Duodenal mucosa (tissue), 2 donors: ENCODE measurements at regions not wholly inside any gene's neighbourhood (a gene's known extent, or its start where the extent isn't known, plus 50 kb on each side); places are given as distances from the start of the nearest gene placed in this dataset.

ENCODE experiments used
- H3K27ac ChIP-seq: one replicate; pipeline ENCODE4 v1.7.0; 2013; ENCODE audit warnings: low read depth, low read length
- H3K27me3 ChIP-seq, 2 donors: one replicate each; pipeline ENCODE4 v1.7.0; 2013; ENCODE audit warnings: low read length in 2 of 2, control low read depth in 1 of 2; ENCODE audit not compliant: insufficient read depth in 2 of 2, control insufficient read depth in 1 of 2
- H3K36me3 ChIP-seq, 2 donors: one replicate each; pipeline ENCODE4 v1.7.0; 2013; ENCODE audit warnings: low read length in 2 of 2, control low read depth in 1 of 2; ENCODE audit not compliant: insufficient read depth in 2 of 2, control insufficient read depth in 1 of 2
- H3K4me1 ChIP-seq, 2 donors: one replicate each; pipeline ENCODE4 v1.7.0; 2013; ENCODE audit warnings: low read length in 2 of 2, control low read depth in 1 of 2; ENCODE audit not compliant: insufficient read depth in 2 of 2, control insufficient read depth in 1 of 2
- H3K4me3 ChIP-seq, 2 donors: one replicate each; pipeline ENCODE4 v1.7.0; 2013; ENCODE audit warnings: low read length in 2 of 2, low read depth in 1 of 2
- H3K9ac ChIP-seq, 2 donors: one replicate each; pipeline ENCODE4 v1.7.0; 2013; ENCODE audit warnings: low read length in 2 of 2, low read depth in 1 of 2
- H3K9me3 ChIP-seq, 2 donors: one replicate each; pipeline ENCODE4 v1.7.0; 2013; ENCODE audit warnings: low read length in 2 of 2, control low read depth in 1 of 2; ENCODE audit not compliant: control insufficient read depth in 1 of 2

- no peak overlapping the region for H3K9ac ChIP-seq
- H3K36me3 ChIP-seq, result no peaks in the 10 kb centered on the region
- no peak overlapping the region for H3K27ac ChIP-seq
- no peak overlapping the region for H3K4me3 ChIP-seq
- H3K27me3 ChIP-seq, result no peaks in the 10 kb centered on the region
- H3K4me1 ChIP-seq, result no peaks in the 10 kb centered on the region
- H3K9me3 ChIP-seq, result peaks cover 54 to 57% of the 10 kb centered on the region in 2 donors
These were observed 378.9 kb upstream of the NUPR2 start for GRCh38 chr7:56495165-56495564.

- no peak overlapping the region for H3K27ac ChIP-seq
- H3K36me3 ChIP-seq, result no peaks in the 10 kb centered on the region
- H3K27me3 ChIP-seq, result no peaks in the 10 kb centered on the region
- H3K9me3 ChIP-seq, result peaks cover 61 to 65% of the 10 kb centered on the region in 2 donors
- H3K4me1 ChIP-seq, result no peaks in the 10 kb centered on the region
- H3K4me3 ChIP-seq, result no peak overlapping the region
- H3K9ac ChIP-seq, result no peak overlapping the region
These were observed 377.7 kb upstream of the NUPR2 start for GRCh38 chr7:56493704-56494450.

- Histone ChIP-seq H3K36me3 (no peaks in the 10 kb centered on the region), H3K27me3 (no peaks in the 10 kb centered on the region), H3K27ac (no peak overlapping the region), H3K4me1 (no peaks in the 10 kb centered on the region), H3K9me3 (peaks cover 61 to 67% of the 10 kb centered on the region in 2 donors), H3K9ac (no peak overlapping the region), H3K4me3 (no peak overlapping the region)
These were observed 377.0 kb upstream of the NUPR2 start for GRCh38 chr7:56493196-56493595.

GRCh38 chr7:56491636-56492425 lies 375.6 kb upstream of the NUPR2 start:
- no peak overlapping the region for H3K4me3 ChIP-seq
- no peaks in the 10 kb centered on the region for H3K27me3 ChIP-seq
- H3K4me1 ChIP-seq, result no peaks in the 10 kb centered on the region
- no peak overlapping the region for H3K9ac ChIP-seq
- H3K9me3 ChIP-seq, result peaks cover 60 to 67% of the 10 kb centered on the region in 2 donors
- H3K27ac ChIP-seq, result no peak overlapping the region
- no peaks in the 10 kb centered on the region for H3K36me3 ChIP-seq

- no peak overlapping the region for H3K27ac ChIP-seq
- peaks cover 38 to 55% of the 10 kb centered on the region in 2 donors for H3K9me3 ChIP-seq
- H3K4me3 ChIP-seq, result no peak overlapping the region
- no peaks in the 10 kb centered on the region for H3K27me3 ChIP-seq
- H3K4me1 ChIP-seq, result no peaks in the 10 kb centered on the region
- no peaks in the 10 kb centered on the region for H3K36me3 ChIP-seq
- no peak overlapping the region for H3K9ac ChIP-seq
These were observed 367.8 kb upstream of the NUPR2 start for GRCh38 chr7:56483861-56484550.

- H3K27ac ChIP-seq, result no peak overlapping the region
- no peak overlapping the region for H3K9ac ChIP-seq
- no peaks in the 10 kb centered on the region for H3K27me3 ChIP-seq
- no peaks in the 10 kb centered on the region for H3K36me3 ChIP-seq
- no peak overlapping the region for H3K4me3 ChIP-seq
- no peaks in the 10 kb centered on the region for H3K4me1 ChIP-seq
- peaks cover 41 to 59% of the 10 kb centered on the region in 2 donors for H3K9me3 ChIP-seq
These were observed 366.9 kb upstream of the NUPR2 start for GRCh38 chr7:56483153-56483552.

GRCh38 chr7:56479748-56480147 lies 363.5 kb upstream of the NUPR2 start:
- H3K9me3 ChIP-seq, result peaks cover 53 to 69% of the 10 kb centered on the region in 2 donors
- no peaks in the 10 kb centered on the region for H3K27me3 ChIP-seq
- H3K36me3 ChIP-seq, result no peaks in the 10 kb centered on the region
- H3K9ac ChIP-seq, result no peak overlapping the region
- no peaks in the 10 kb centered on the region for H3K4me1 ChIP-seq
- H3K27ac ChIP-seq, result no peak overlapping the region
- H3K4me3 ChIP-seq, result no peak overlapping the region

- Histone ChIP-seq H3K27me3 (no peaks in the 10 kb centered on the region), H3K9me3 (peaks cover 56 to 64% of the 10 kb centered on the region in 2 donors), H3K36me3 (no peaks in the 10 kb centered on the region), H3K9ac (no peak overlapping the region), H3K4me3 (no peak overlapping the region), H3K4me1 (no peaks in the 10 kb centered on the region), H3K27ac (no peak overlapping the region)
These were observed 362.9 kb upstream of the NUPR2 start for GRCh38 chr7:56479136-56479535.

- Histone ChIP-seq H3K36me3 (no peaks in the 10 kb centered on the region), H3K4me3 (no peak overlapping the region), H3K9ac (no peak overlapping the region), H3K4me1 (no peaks in the 10 kb centered on the region), H3K27me3 (no peaks in the 10 kb centered on the region), H3K9me3 (peaks cover 73 to 74% of the 10 kb centered on the region in 2 donors), H3K27ac (no peak overlapping the region)
These were observed 358.1 kb upstream of the NUPR2 start for GRCh38 chr7:56474271-56474670.

GRCh38 chr7:56471811-56472210 lies 355.6 kb upstream of the NUPR2 start:
- Histone ChIP-seq H3K36me3 (no peaks in the 10 kb centered on the region), H3K4me3 (peak overlapping the region in 1 of 2 donors; percentile 3), H3K27ac (no peak overlapping the region), H3K27me3 (no peaks in the 10 kb centered on the region), H3K9ac (no peak overlapping the region), H3K9me3 (peaks cover 68 to 92% of the 10 kb centered on the region in 2 donors), H3K4me1 (no peaks in the 10 kb centered on the region)
